K562 (cell line): ENCODE measurements at regions not wholly inside any gene's neighbourhood (a gene's known extent, or its start where the extent isn't known, plus 50 kb on each side); places are given as distances from the start of the nearest gene placed in this dataset.

Experiments
- ATF2 ChIP-seq: sonication (generic); formaldehyde crosslinking; IDR thresholded peaks from 2 replicates; pipeline ENCODE4 v1.8.1; 2022; ENCODE audit warnings: missing genetic modification reagents
- ATF7 ChIP-seq: fragments of 450-650 bp; IDR thresholded peaks from 2 replicates; pipeline ENCODE4 v1.7.1; 2014; ENCODE audit warnings: mild to moderate bottlenecking, moderate library complexity
- CREB3 ChIP-seq: fragments of 450-650 bp; conservative IDR thresholded peaks from 2 replicates; pipeline ENCODE4 v1.6.1; 2016; ENCODE audit warnings: missing genetic modification characterization, low read depth, mild to moderate bottlenecking, missing compliant biosample characterization, moderate library complexity
- DDX20 ChIP-seq: fragments of 450-650 bp; IDR thresholded peaks from 2 replicates; pipeline ENCODE4 v1.6.1; 2016; ENCODE audit warnings: missing genetic modification characterization, low read depth, mild to moderate bottlenecking, missing compliant biosample characterization, moderate library complexity
- HOMEZ ChIP-seq: fragments of 250-450 bp; sonication (Bioruptor Pico); IDR thresholded peaks from 2 replicates; pipeline ENCODE4 v1.4.0; 2020; ENCODE audit warnings: mild to moderate bottlenecking, moderate library complexity
- MAFK ChIP-seq: IDR thresholded peaks from 2 replicates; pipeline ENCODE4 v1.6.1; 2011; ENCODE audit warnings: low read length, improper control_type of control experiment
- ZBTB2 ChIP-seq: fragments of 450-650 bp; IDR thresholded peaks from 2 replicates; pipeline ENCODE4 v1.6.1; 2016; ENCODE audit warnings: antibody characterized with exemption
- ZNF280B ChIP-seq: fragments of 250-450 bp; sonication (Bioruptor Pico); IDR thresholded peaks from 2 replicates; pipeline ENCODE4 v1.5.1; 2021; ENCODE audit warnings: mild to moderate bottlenecking
- ZNF644 ChIP-seq: fragments of 200-800 bp; sonication (Bioruptor generic); IDR thresholded peaks from 2 replicates; pipeline ENCODE4 v1.6.1; 2016; ENCODE audit warnings: low read depth, missing genetic modification characterization, missing compliant biosample characterization

GRCh38 chr1:3963554-3963953 lies 63.5 kb upstream of the C1orf174 start (continued):
- no peak for TF ChIP-seq HOMEZ
- no peak for TF ChIP-seq DDX20 (tag)
- TF ChIP-seq ZNF280B: no peak
- TF ChIP-seq ATF7: no peak
- no peak for TF ChIP-seq ATF2
- TF ChIP-seq ZBTB2: no peak
- TF ChIP-seq ZNF644 (tag): no peak
- no peak for TF ChIP-seq MAFK
- no peak for TF ChIP-seq CREB3 (tag)
